A549 (cell line): ENCODE measurements at regions not wholly inside any gene's neighbourhood (a gene's known extent, or its start where the extent isn't known, plus 50 kb on each side); places are given as distances from the start of the nearest gene placed in this dataset.

ENCODE experiments used
- ATAC-seq, 2 experiments: fragments of 200-7000 bp in 1 of 2; fragments of >200 bp in 1 of 2; cut with Nextera tagmentation in 1 of 2; cut with Tn5 transposase in 1 of 2; 3 replicates each; pipeline versions ENCODE4 v1.8.0 to v1.9.1; 2018 to 2020; ENCODE audit warnings: mild to moderate bottlenecking in 1 of 2, moderate library complexity in 1 of 2
- CTCF ChIA-PET: fragments of 300-600 bp; sonication (Branson Sonifier 250); formaldehyde crosslinking; extraction: SDS; loops from one replicate; lab custom pipeline; 2021; ENCODE audit warnings: antibody characterized with exemption, inconsistent platforms; lab: Yijun Ruan, JAX
- POLR2A ChIA-PET: fragments of 350-600 bp; formaldehyde crosslinking; extraction: SDS; loops from one replicate; lab custom pipeline; 2021; ENCODE audit warnings: antibody characterized with exemption, inconsistent platforms; lab: Yijun Ruan, JAX
- DNase-seq, 2 experiments: peaks; one replicate each; pipeline versions ENCODE4 v3.0.0 to v3.0.0-alpha.2; 2011 to 2016; ENCODE audit warnings: low read depth in 1 of 2, low spot score in 1 of 2
- FAIRE-seq: peaks from 2 replicates; lab custom pipeline; 2011; peaks lifted over from hg19 to GRCh38; lab: Jason Lieb, UNC
- H3K27ac ChIP-seq, 2 experiments: fragments of >200 bp; sonication (Bioruptor Twin); formaldehyde crosslinking; 3 replicates each; pipeline ENCODE4 v1.5.1; 2016 to 2017
- H3K4me1 ChIP-seq: fragments of >200 bp; sonication (Bioruptor Twin); formaldehyde crosslinking; 3 replicates; pipeline ENCODE4 v1.6.1; 2016
- H3K4me2 ChIP-seq: fragments of >200 bp; sonication (Bioruptor Twin); formaldehyde crosslinking; 3 replicates; pipeline ENCODE4 v1.6.1; 2016
- H3K4me3 ChIP-seq: fragments of >200 bp; sonication (Bioruptor Twin); formaldehyde crosslinking; 3 replicates; pipeline ENCODE4 v1.5.1; 2016
- H3K9me3 ChIP-seq: fragments of >200 bp; sonication (Bioruptor Twin); formaldehyde crosslinking; 3 replicates; pipeline ENCODE4 v1.6.1; 2016
- EHF ChIP-seq: fragments of 250-450 bp; sonication (Bioruptor Pico); IDR thresholded peaks from 2 replicates; pipeline ENCODE4 v1.5.0; 2020; ENCODE audit warnings: mild to moderate bottlenecking
- FOSB ChIP-seq: fragments of 250-450 bp; sonication (Bioruptor Pico); IDR thresholded peaks from 2 replicates; pipeline ENCODE4 v1.5.0; 2020; ENCODE audit warnings: mild to moderate bottlenecking, moderate library complexity
- FOXS1 ChIP-seq: fragments of 250-450 bp; sonication (Bioruptor Pico); IDR thresholded peaks from 2 replicates; pipeline ENCODE4 v1.5.0; 2020; ENCODE audit warnings: mild to moderate bottlenecking, moderate library complexity
- HEYL ChIP-seq: fragments of 250-450 bp; sonication (Bioruptor Pico); IDR thresholded peaks from 2 replicates; pipeline ENCODE4 v1.8.0; 2021; ENCODE audit warnings: mild to moderate bottlenecking, moderate library complexity
- HOXA7 ChIP-seq: fragments of 250-450 bp; sonication (Bioruptor Pico); IDR thresholded peaks from 2 replicates; pipeline ENCODE4 v1.5.0; 2020; ENCODE audit warnings: mild to moderate bottlenecking, moderate library complexity
- HOXB5 ChIP-seq: fragments of 250-450 bp; sonication (Bioruptor Pico); IDR thresholded peaks from 2 replicates; pipeline ENCODE4 v1.5.0; 2020; ENCODE audit warnings: mild to moderate bottlenecking, moderate library complexity
- JUN ChIP-seq, 2 experiments: fragments of >200 bp; sonication (Bioruptor Twin); formaldehyde crosslinking; IDR thresholded peaks; 2 replicates in 1 of 2; 3 replicates in 1 of 2; pipeline ENCODE4 v1.6.1; 2016 to 2017
- JUNB ChIP-seq: fragments of >200 bp; sonication (Bioruptor Twin); formaldehyde crosslinking; IDR thresholded peaks from 2 replicates; pipeline ENCODE4 v1.6.1; 2016
- KDM1A ChIP-seq: fragments of 200-600 bp; sonication (generic); IDR thresholded peaks from 2 replicates; pipeline ENCODE4 v1.6.1; 2016; ENCODE audit warnings: low read depth, mild to moderate bottlenecking
- KDM5A ChIP-seq: fragments of 200-600 bp; sonication (generic); IDR thresholded peaks from 2 replicates; pipeline ENCODE4 v1.6.1; 2016; ENCODE audit warnings: antibody characterized with exemption, mild to moderate bottlenecking
- MAFK ChIP-seq: fragments of 450-650 bp; IDR thresholded peaks from 2 replicates; pipeline ENCODE4 v1.6.1; 2014; ENCODE audit not compliant: partially characterized antibody
- MYC ChIP-seq: IDR thresholded peaks from 2 replicates; pipeline ENCODE4 v1.6.1; 2012; ENCODE audit warnings: mild to moderate bottlenecking, inconsistent platforms, low read length, improper control_type of control experiment, borderline replicate concordance
- PHF8 ChIP-seq: fragments of 200-600 bp; sonication (generic); IDR thresholded peaks from 2 replicates; pipeline ENCODE4 v1.6.1; 2016; ENCODE audit warnings: low read depth, mild to moderate bottlenecking, antibody characterized with exemption, moderate library complexity, borderline replicate concordance
- POLR2AphosphoS2 ChIP-seq: conservative IDR thresholded peaks from 2 replicates; pipeline ENCODE4 v1.6.1; 2012; ENCODE audit warnings: low read length, improper control_type of control experiment, inconsistent platforms
- RAD21 ChIP-seq, 2 experiments: fragments of >200 bp in 1 of 2; sonication (Bioruptor Twin) in 1 of 2; formaldehyde crosslinking in 1 of 2; IDR thresholded peaks in 1 of 2; conservative IDR thresholded peaks in 1 of 2; 2 replicates in 1 of 2; 3 replicates in 1 of 2; pipeline ENCODE4 v1.6.1; 2012 to 2018; ENCODE audit warnings: inconsistent platforms in 1 of 2
- RNF2 ChIP-seq: fragments of 200-600 bp; sonication (generic); IDR thresholded peaks from 2 replicates; pipeline ENCODE4 v1.6.1; 2016; ENCODE audit warnings: low read depth, mild to moderate bottlenecking, antibody characterized with exemption, moderate library complexity, borderline replicate concordance
- TFCP2L1 ChIP-seq: fragments of 250-450 bp; sonication (Bioruptor Pico); IDR thresholded peaks from 2 replicates; pipeline ENCODE4 v1.5.0; 2021; ENCODE audit warnings: mild to moderate bottlenecking
- ZC3H11A ChIP-seq: fragments of 450-650 bp; IDR thresholded peaks from 2 replicates; pipeline ENCODE4 v1.6.1; 2014; ENCODE audit warnings: antibody characterized with exemption, mild to moderate bottlenecking
- WGBS: methylation state at CpG from one replicate; pipeline ENCODE4 v1.1.6; 2017; ENCODE audit errors: missing lambda C conversion rate; 5-methylcytosine and 5-hydroxymethylcytosine counted together
- TF ChIP-seq, protein P1 (sequence below): fragments of 250-450 bp; sonication (Bioruptor Pico); IDR thresholded peaks from 2 replicates; pipeline ENCODE4 v1.5.0; 2021; ENCODE audit warnings: mild to moderate bottlenecking, moderate library complexity, borderline replicate concordance
- TF ChIP-seq, protein P2 (sequence below): fragments of 250-450 bp; sonication (Bioruptor Pico); IDR thresholded peaks from 2 replicates; pipeline ENCODE4 v1.5.0; 2020; ENCODE audit warnings: low read depth, mild to moderate bottlenecking, moderate library complexity
- TF ChIP-seq, protein P3 (sequence below): fragments of >200 bp; sonication (Bioruptor Twin); formaldehyde crosslinking; IDR thresholded peaks from 3 replicates; pipeline ENCODE4 v1.6.1; 2016
- TF ChIP-seq, protein P4 (sequence below): IDR thresholded peaks from 2 replicates; pipeline ENCODE4 v1.6.1; 2012
- TF ChIP-seq, protein P5 (sequence below): IDR thresholded peaks from 2 replicates; pipeline ENCODE4 v1.6.1; 2012; ENCODE audit warnings: low read depth, borderline replicate concordance
- TF ChIP-seq, protein P6 (sequence below): fragments of >200 bp; sonication (Bioruptor Twin); formaldehyde crosslinking; IDR thresholded peaks from 3 replicates; pipeline ENCODE4 v1.5.1; 2016
- TF ChIP-seq, protein P7 (sequence below): IDR thresholded peaks from 2 replicates; pipeline ENCODE4 v1.6.1; 2012
- TF ChIP-seq, protein P8 (sequence below): fragments of >200 bp; sonication (Bioruptor Twin); formaldehyde crosslinking; IDR thresholded peaks from 2 replicates; pipeline ENCODE4 v1.6.1; 2016
- TF ChIP-seq, protein P9 (sequence below): fragments of 450-650 bp; IDR thresholded peaks from 2 replicates; pipeline ENCODE4 v1.6.1; 2014; ENCODE audit warnings: antibody characterized with exemption

DNA sequence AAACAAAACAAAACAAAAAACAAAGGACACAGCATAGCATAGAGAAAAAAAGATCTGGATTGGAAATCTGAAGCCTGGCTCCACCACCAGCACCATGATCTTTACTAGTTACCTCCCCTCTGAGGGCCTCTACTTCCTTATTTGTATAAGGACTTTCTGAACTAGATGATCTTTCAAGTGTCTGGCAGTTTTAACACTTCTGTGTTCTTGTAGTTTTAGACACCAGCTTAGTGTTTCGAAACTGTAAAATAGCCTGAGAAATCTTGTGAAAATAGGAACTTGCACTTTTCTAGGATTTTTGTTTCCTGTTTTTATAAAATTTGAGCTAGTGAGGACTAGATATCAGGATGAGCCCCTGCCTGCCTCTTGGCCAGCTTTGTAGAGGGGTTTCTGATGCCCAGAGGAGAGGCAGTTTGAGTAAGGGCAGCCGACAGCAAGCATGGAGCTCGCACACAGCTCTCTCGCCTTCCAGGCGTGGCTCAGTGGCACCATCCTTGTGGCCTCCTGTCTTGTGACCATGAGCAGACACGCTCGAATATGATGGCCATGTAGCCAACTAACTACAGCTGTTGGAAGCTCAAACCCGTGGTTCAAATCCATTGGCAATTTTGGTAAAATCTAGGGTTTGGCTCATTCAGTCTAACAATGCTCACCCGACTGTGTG, 319.0 kb downstream of the KCNRG start:
- CTCF ChIA-PET = no interaction called here
- no peak overlapping the region for H3K4me3 ChIP-seq
- no peak for DNase-seq
- TF ChIP-seq HEYL (CRISPR knock-in tag) = no peak
- no peak for TF ChIP-seq FOSB
- TF ChIP-seq MYC = no peak
- no peak for TF ChIP-seq FOXS1 (CRISPR knock-in tag)
- TF ChIP-seq, protein P1, sequence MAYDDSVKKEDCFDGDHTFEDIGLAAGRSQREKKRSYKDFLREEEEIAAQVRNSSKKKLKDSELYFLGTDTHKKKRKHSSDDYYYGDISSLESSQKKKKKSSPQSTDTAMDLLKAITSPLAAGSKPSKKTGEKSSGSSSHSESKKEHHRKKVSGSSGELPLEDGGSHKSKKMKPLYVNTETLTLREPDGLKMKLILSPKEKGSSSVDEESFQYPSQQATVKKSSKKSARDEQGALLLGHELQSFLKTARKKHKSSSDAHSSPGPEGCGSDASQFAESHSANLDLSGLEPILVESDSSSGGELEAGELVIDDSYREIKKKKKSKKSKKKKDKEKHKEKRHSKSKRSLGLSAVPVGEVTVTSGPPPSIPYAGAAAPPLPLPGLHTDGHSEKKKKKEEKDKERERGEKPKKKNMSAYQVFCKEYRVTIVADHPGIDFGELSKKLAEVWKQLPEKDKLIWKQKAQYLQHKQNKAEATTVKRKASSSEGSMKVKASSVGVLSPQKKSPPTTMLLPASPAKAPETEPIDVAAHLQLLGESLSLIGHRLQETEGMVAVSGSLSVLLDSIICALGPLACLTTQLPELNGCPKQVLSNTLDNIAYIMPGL (CRISPR knock-in tag) = no peak
- TF ChIP-seq, protein P2, sequence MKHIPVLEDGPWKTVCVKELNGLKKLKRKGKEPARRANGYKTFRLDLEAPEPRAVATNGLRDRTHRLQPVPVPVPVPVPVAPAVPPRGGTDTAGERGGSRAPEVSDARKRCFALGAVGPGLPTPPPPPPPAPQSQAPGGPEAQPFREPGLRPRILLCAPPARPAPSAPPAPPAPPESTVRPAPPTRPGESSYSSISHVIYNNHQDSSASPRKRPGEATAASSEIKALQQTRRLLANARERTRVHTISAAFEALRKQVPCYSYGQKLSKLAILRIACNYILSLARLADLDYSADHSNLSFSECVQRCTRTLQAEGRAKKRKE (CRISPR knock-in tag) = no peak
- TF ChIP-seq, protein P3, sequence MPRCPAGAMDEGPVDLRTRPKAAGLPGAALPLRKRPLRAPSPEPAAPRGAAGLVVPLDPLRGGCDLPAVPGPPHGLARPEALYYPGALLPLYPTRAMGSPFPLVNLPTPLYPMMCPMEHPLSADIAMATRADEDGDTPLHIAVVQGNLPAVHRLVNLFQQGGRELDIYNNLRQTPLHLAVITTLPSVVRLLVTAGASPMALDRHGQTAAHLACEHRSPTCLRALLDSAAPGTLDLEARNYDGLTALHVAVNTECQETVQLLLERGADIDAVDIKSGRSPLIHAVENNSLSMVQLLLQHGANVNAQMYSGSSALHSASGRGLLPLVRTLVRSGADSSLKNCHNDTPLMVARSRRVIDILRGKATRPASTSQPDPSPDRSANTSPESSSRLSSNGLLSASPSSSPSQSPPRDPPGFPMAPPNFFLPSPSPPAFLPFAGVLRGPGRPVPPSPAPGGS = no peak
- no peak for TF ChIP-seq MAFK
- no peak for TF ChIP-seq EHF (CRISPR knock-in tag)
- TF ChIP-seq, protein P4, sequence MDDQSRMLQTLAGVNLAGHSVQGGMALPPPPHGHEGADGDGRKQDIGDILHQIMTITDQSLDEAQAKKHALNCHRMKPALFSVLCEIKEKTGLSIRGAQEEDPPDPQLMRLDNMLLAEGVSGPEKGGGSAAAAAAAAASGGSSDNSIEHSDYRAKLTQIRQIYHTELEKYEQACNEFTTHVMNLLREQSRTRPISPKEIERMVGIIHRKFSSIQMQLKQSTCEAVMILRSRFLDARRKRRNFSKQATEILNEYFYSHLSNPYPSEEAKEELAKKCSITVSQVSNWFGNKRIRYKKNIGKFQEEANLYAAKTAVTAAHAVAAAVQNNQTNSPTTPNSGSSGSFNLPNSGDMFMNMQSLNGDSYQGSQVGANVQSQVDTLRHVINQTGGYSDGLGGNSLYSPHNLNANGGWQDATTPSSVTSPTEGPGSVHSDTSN = no peak
- TF ChIP-seq, protein P5, sequence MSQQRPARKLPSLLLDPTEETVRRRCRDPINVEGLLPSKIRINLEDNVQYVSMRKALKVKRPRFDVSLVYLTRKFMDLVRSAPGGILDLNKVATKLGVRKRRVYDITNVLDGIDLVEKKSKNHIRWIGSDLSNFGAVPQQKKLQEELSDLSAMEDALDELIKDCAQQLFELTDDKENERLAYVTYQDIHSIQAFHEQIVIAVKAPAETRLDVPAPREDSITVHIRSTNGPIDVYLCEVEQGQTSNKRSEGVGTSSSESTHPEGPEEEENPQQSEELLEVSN = no peak
- TF ChIP-seq, protein P6, sequence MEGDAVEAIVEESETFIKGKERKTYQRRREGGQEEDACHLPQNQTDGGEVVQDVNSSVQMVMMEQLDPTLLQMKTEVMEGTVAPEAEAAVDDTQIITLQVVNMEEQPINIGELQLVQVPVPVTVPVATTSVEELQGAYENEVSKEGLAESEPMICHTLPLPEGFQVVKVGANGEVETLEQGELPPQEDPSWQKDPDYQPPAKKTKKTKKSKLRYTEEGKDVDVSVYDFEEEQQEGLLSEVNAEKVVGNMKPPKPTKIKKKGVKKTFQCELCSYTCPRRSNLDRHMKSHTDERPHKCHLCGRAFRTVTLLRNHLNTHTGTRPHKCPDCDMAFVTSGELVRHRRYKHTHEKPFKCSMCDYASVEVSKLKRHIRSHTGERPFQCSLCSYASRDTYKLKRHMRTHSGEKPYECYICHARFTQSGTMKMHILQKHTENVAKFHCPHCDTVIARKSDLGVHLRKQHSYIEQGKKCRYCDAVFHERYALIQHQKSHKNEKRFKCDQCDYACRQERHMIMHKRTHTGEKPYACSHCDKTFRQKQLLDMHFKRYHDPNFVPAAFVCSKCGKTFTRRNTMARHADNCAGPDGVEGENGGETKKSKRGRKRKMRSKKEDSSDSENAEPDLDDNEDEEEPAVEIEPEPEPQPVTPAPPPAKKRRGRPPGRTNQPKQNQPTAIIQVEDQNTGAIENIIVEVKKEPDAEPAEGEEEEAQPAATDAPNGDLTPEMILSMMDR = no peak
- TF ChIP-seq JUNB = no peak
- TF ChIP-seq, protein P7, sequence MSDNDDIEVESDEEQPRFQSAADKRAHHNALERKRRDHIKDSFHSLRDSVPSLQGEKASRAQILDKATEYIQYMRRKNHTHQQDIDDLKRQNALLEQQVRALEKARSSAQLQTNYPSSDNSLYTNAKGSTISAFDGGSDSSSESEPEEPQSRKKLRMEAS = no peak
- no peak for TF ChIP-seq HOXA7 (CRISPR knock-in tag)
- TF ChIP-seq RNF2 = no peak
- no peak for TF ChIP-seq RAD21 (conservative IDR thresholded peaks at IDR 0.05 in 1 of 2, IDR thresholded peaks at IDR 0.05 in 1 of 2)
- TF ChIP-seq POLR2AphosphoS2 = no peak
- no peaks in the 10 kb centered on the region for H3K9me3 ChIP-seq
- no peaks in the 10 kb centered on the region for H3K4me1 ChIP-seq
- no peak overlapping the region for H3K27ac ChIP-seq
- WGBS = 88% methylated on average over 9 of the region's 9 CpGs
- no peak for ATAC-seq
- no peak overlapping the region for H3K4me2 ChIP-seq
- POLR2A ChIA-PET = no interaction called here
- no peak for FAIRE-seq

DNA sequence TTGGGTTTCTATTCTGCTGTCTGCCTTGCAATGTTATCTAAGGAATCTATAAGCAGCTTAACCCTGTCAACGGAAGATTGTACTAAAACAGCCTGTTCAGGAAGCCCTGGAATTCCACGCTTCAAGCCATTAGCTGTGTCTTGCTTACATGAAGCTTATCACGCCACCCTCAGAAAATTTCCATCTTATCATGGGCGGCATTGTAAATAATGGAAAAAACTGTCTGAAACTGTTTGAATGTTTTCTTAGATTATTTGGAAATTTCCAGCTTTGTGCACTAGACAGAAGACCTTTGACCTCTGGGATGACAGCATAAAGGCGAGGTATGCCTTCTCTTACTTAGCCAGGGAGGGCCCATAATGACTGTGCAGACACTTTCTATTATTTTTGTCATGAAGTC, 319.7 kb downstream of the KCNRG start:
- FAIRE-seq (no peak), DNase-seq (no peak), ATAC-seq (no peak)
- Histone ChIP-seq H3K27ac (no peak overlapping the region), H3K4me3 (no peak overlapping the region), H3K4me1 (no peaks in the 10 kb centered on the region), H3K4me2 (no peak overlapping the region), H3K9me3 (no peaks in the 10 kb centered on the region)
- ChIA-PET CTCF (interaction anchor here (0.6 kb wide), 1 partner anchor 164 kb away, joined by 4 read pairs; no protein-coding TSS in a partner anchor), POLR2A (no interaction called here)
- 86% methylated on average over 5 of the region's 5 CpGs for WGBS
- TF ChIP-seq, protein P4 = no peak
- TF ChIP-seq PHF8 (no peak), KDM5A (no peak), ZC3H11A (no peak), MYC (no peak), JUN (IDR thresholded peaks at IDR 0.05) (no peak), HOXB5 (no peak), HOXA7 (CRISPR knock-in tag) (no peak), TFCP2L1 (CRISPR knock-in tag) (no peak), KDM1A (no peak)
- TF ChIP-seq, protein P8, sequence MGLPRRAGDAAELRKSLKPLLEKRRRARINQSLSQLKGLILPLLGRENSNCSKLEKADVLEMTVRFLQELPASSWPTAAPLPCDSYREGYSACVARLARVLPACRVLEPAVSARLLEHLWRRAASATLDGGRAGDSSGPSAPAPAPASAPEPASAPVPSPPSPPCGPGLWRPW = no peak
- TF ChIP-seq, protein P9, sequence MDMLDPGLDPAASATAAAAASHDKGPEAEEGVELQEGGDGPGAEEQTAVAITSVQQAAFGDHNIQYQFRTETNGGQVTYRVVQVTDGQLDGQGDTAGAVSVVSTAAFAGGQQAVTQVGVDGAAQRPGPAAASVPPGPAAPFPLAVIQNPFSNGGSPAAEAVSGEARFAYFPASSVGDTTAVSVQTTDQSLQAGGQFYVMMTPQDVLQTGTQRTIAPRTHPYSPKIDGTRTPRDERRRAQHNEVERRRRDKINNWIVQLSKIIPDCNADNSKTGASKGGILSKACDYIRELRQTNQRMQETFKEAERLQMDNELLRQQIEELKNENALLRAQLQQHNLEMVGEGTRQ = no peak
